ENCODE measurements at regions not wholly inside any gene's neighbourhood (a gene's known extent, or its start where the extent isn't known, plus 50 kb on each side); places are given as distances from the start of the nearest gene placed in this dataset.

DNA sequence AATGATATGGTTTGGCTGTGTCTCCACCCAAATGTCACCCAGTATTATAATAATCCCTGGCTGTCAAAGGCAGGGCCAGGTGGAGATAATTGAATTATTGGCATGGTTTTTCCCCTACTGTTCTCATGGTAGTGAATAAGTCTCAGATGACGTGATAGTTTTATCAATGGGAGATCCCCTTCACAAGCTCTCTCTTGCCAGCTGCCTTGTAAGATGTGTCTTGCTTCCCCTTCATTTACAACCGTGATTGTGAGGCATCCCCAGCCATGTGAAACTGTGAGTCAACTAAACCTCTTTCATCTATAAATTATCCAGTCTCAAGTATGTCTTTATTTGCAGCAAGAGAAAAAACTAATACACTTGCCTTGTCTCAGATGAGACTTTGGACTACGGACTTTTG is 907.3 kb upstream of the MANEA start:
- TF ChIP-seq CTCF (IDR thresholded peaks at IDR 0.05) = no peak
- TF ChIP-seq POLR2A (IDR thresholded peaks at IDR 0.05) = no peak

All from right lobe of liver (tissue), 4 donors.